H1 (cell line): ENCODE measurements at regions not wholly inside any gene's neighbourhood (a gene's known extent, or its start where the extent isn't known, plus 50 kb on each side); places are given as distances from the start of the nearest gene placed in this dataset.

ENCODE experiments used
- CTCF ChIA-PET: fragments of 300-600 bp; sonication (Branson Sonifier 250); formaldehyde crosslinking; loops from one replicate; lab custom pipeline; 2021; ENCODE audit not compliant: partially characterized antibody; lab: Charles Lee
- POLR2A ChIA-PET: fragments of 300-600 bp; sonication (Branson Sonifier 250); formaldehyde crosslinking; loops from one replicate; lab custom pipeline; 2021; ENCODE audit warnings: inconsistent platforms; ENCODE audit not compliant: partially characterized antibody; lab: Charles Lee
- DNase-seq, 2 experiments: peaks; one replicate each; pipeline versions ENCODE4 v3.0.0 to v3.0.0-alpha.2; 2010 to 2022; ENCODE audit warnings: low spot score in 2 of 2, low read depth in 1 of 2, mixed read lengths in 1 of 2
- FAIRE-seq: peaks from 2 replicates; lab custom pipeline; 2011; peaks lifted over from hg19 to GRCh38; lab: Jason Lieb, UNC
- H2AFZ ChIP-seq: 2 replicates; pipeline ENCODE4 v1.8.1; 2012; ENCODE audit warnings: low read length, inconsistent platforms
- H2AK5ac ChIP-seq: 2 replicates; pipeline ENCODE4 v1.6.1; 2013; ENCODE audit warnings: low read depth, low read length
- H2BK120ac ChIP-seq: replicated peaks from 2 replicates; pipeline ENCODE3; 2013; ENCODE audit warnings: low read depth, low read length, inconsistent platforms
- H2BK12ac ChIP-seq: 2 replicates; pipeline ENCODE4 v1.6.1; 2013; ENCODE audit warnings: low read depth, low read length
- H2BK15ac ChIP-seq: 2 replicates; pipeline ENCODE4 v1.6.1; 2013; ENCODE audit warnings: low read length
- H2BK20ac ChIP-seq: 2 replicates; pipeline ENCODE4 v1.6.1; 2013; ENCODE audit warnings: low read length
- H2BK5ac ChIP-seq: 2 replicates; pipeline ENCODE4 v1.6.1; 2013; ENCODE audit warnings: low read depth, low read length
- H3K14ac ChIP-seq: 2 replicates; pipeline ENCODE4 v1.6.1; 2013; ENCODE audit warnings: inconsistent platforms; ENCODE audit not compliant: insufficient read length
- H3K18ac ChIP-seq: 2 replicates; pipeline ENCODE4 v1.6.1; 2013; ENCODE audit warnings: low read length; ENCODE audit errors: extremely low read depth
- H3K23ac ChIP-seq: 2 replicates; pipeline ENCODE4 v1.6.1; 2013; ENCODE audit warnings: inconsistent platforms; ENCODE audit not compliant: insufficient read length
- H3K23me2 ChIP-seq: 2 replicates; pipeline ENCODE4 v1.6.1; 2013; ENCODE audit warnings: low read depth, low read length
- H3K27ac ChIP-seq: 2 replicates; pipeline ENCODE4 v1.6.1; 2011; ENCODE audit warnings: low read depth, low read length, inconsistent platforms
- H3K27me3 ChIP-seq, 4 experiments: replicated peaks in 1 of 4; 1 replicate in 1 of 4; 2 replicates in 3 of 4; pipeline versions ENCODE4 v1.6.1 to v1.8.1; 2011 to 2013; ENCODE audit warnings: low read length in 3 of 4, mild to moderate bottlenecking in 3 of 4, inconsistent platforms in 2 of 4, mixed read lengths in 2 of 4, moderate library complexity in 1 of 4; ENCODE audit not compliant: control insufficient read depth in 3 of 4, insufficient read depth in 3 of 4; ENCODE audit errors: extremely low read depth in 1 of 4
- H3K36me3 ChIP-seq, 4 experiments: 2 replicates each; pipeline versions ENCODE4 v1.6.1 to v1.8.1; 2011 to 2013; ENCODE audit warnings: mild to moderate bottlenecking in 4 of 4, low read length in 3 of 4, moderate library complexity in 2 of 4, control low read depth in 1 of 4, inconsistent platforms in 1 of 4; ENCODE audit not compliant: insufficient read depth in 4 of 4, control insufficient read depth in 2 of 4
- H3K4ac ChIP-seq: replicated peaks from 2 replicates; pipeline ENCODE3; 2013; ENCODE audit warnings: low read length, low read depth, mixed read lengths, inconsistent platforms; ENCODE audit not compliant: insufficient read length
- H3K4me1 ChIP-seq, 4 experiments: replicated peaks in 1 of 4; 1 replicate in 1 of 4; 2 replicates in 3 of 4; pipeline versions ENCODE4 v1.6.1 to v1.8.1; 2011 to 2013; ENCODE audit warnings: low read length in 3 of 4, inconsistent platforms in 2 of 4, mixed read lengths in 1 of 4; ENCODE audit not compliant: insufficient read depth in 4 of 4, control insufficient read depth in 3 of 4
- H3K4me2 ChIP-seq, 2 experiments: 2 replicates each; pipeline versions ENCODE4 v1.6.1 to v1.8.1; 2011 to 2013; ENCODE audit warnings: low read depth in 2 of 2, low read length in 2 of 2, control low read depth in 1 of 2, inconsistent platforms in 1 of 2, mild to moderate bottlenecking in 1 of 2; ENCODE audit not compliant: insufficient read depth in 1 of 2
- H3K4me3 ChIP-seq, 4 experiments: fragments of 200-600, 300-600 bp in 1 of 4; sonication (generic), shearing (Covaris generic), sonication (Bioruptor Twin) in 1 of 4; 2 replicates each; pipeline versions ENCODE4 v1.5.1 to v1.8.1; 2011 to 2016; ENCODE audit warnings: low read length in 4 of 4, low read depth in 3 of 4, control low read depth in 2 of 4, inconsistent platforms in 2 of 4, mild to moderate bottlenecking in 2 of 4, mixed read lengths in 1 of 4, moderate library complexity in 1 of 4; ENCODE audit not compliant: insufficient read depth in 2 of 4; ENCODE audit errors: extremely low read depth in 1 of 4
- H3K56ac ChIP-seq: replicated peaks from 2 replicates; pipeline ENCODE3; 2013; ENCODE audit warnings: low read depth, mild to moderate bottlenecking, mixed read lengths, low read length, inconsistent platforms; ENCODE audit not compliant: insufficient read length
- H3K79me1 ChIP-seq: 2 replicates; pipeline ENCODE4 v1.6.1; 2013; ENCODE audit warnings: low read depth, low read length, control low read depth
- H3K79me2 ChIP-seq, 2 experiments: 2 replicates each; pipeline versions ENCODE4 v1.6.1 to v1.8.1; 2012 to 2013; ENCODE audit warnings: low read length in 2 of 2, mild to moderate bottlenecking in 2 of 2, inconsistent platforms in 1 of 2; ENCODE audit not compliant: insufficient read depth in 2 of 2, control insufficient read depth in 1 of 2
- H3K9ac ChIP-seq, 4 experiments: replicated peaks in 1 of 4; 1 replicate in 1 of 4; 2 replicates in 3 of 4; pipeline versions ENCODE4 v1.6.1 to v1.8.1; 2011 to 2013; ENCODE audit warnings: low read depth in 3 of 4, low read length in 3 of 4, control low read depth in 2 of 4, mild to moderate bottlenecking in 2 of 4, moderate library complexity in 2 of 4, inconsistent platforms in 1 of 4; ENCODE audit errors: extremely low read depth in 1 of 4
- H3K9me3 ChIP-seq, 2 experiments: 2 replicates each; pipeline versions ENCODE4 v1.6.1 to v1.8.1; 2012 to 2013; ENCODE audit warnings: mild to moderate bottlenecking in 2 of 2, moderate library complexity in 2 of 2, control low read depth in 1 of 2, inconsistent platforms in 1 of 2, low read depth in 1 of 2, low read length in 1 of 2, mixed read lengths in 1 of 2; ENCODE audit not compliant: insufficient read depth in 2 of 2
- H4K20me1 ChIP-seq, 2 experiments: replicated peaks in 1 of 2; 2 replicates each; pipeline versions ENCODE3 to v1.8.1; 2011 to 2013; ENCODE audit warnings: inconsistent platforms in 2 of 2, low read length in 2 of 2, mild to moderate bottlenecking in 1 of 2; ENCODE audit not compliant: insufficient read depth in 2 of 2, control insufficient read depth in 1 of 2
- H4K5ac ChIP-seq: 2 replicates; pipeline ENCODE4 v1.6.1; 2013; ENCODE audit warnings: low read length, low read depth, mixed read lengths, inconsistent platforms; ENCODE audit not compliant: insufficient read length
- H4K8ac ChIP-seq: 2 replicates; pipeline ENCODE4 v1.8.0; 2013; ENCODE audit warnings: mild to moderate bottlenecking, moderate library complexity, low read length, inconsistent platforms; ENCODE audit not compliant: insufficient read depth; ENCODE audit errors: extremely low read depth
- H4K91ac ChIP-seq: replicated peaks from 2 replicates; pipeline ENCODE3; 2013; ENCODE audit warnings: low read length, mixed read lengths, inconsistent platforms; ENCODE audit not compliant: insufficient read length
- CTCF ChIP-seq, 3 experiments: IDR thresholded peaks; 1 replicate in 2 of 3; 2 replicates in 1 of 3; pipeline versions ENCODE4 v1.5.1 to v1.6.1; 2011; ENCODE audit warnings: low read length in 3 of 3, mild to moderate bottlenecking in 3 of 3, inconsistent platforms in 2 of 3, low read depth in 1 of 3, moderate library complexity in 1 of 3; ENCODE audit not compliant: insufficient read depth in 1 of 3; ENCODE audit errors: control extremely low read depth in 1 of 3
- NANOG ChIP-seq: IDR thresholded peaks from 2 replicates; pipeline ENCODE4 v1.6.1; 2011; ENCODE audit warnings: low read length, low read depth, mild to moderate bottlenecking, inconsistent platforms; ENCODE audit not compliant: insufficient read depth, poor library complexity, severe bottlenecking
- RAD21 ChIP-seq, 2 experiments: IDR thresholded peaks in 1 of 2; conservative IDR thresholded peaks in 1 of 2; 2 replicates each; pipeline ENCODE4 v1.6.1; 2011; ENCODE audit warnings: low read depth in 2 of 2, low read length in 2 of 2, improper control_type of control experiment in 1 of 2, inconsistent platforms in 1 of 2, mild to moderate bottlenecking in 1 of 2, moderate library complexity in 1 of 2
- TEAD4 ChIP-seq: IDR thresholded peaks from 2 replicates; pipeline ENCODE4 v1.6.1; 2012; ENCODE audit warnings: low read depth, low read length, inconsistent platforms, mixed read lengths
- WGBS, 2 experiments: shearing (Covaris generic) in 1 of 2; methylation state at CpG; one replicate each; pipeline versions ENCODE4 v1.1.6 to v1.1.7; 2013 to 2015; ENCODE audit warnings: low lambda C conversion rate in 2 of 2, mixed read lengths in 2 of 2, inconsistent platforms in 1 of 2, low coverage in 1 of 2, missing lambda C conversion rate in 1 of 2; ENCODE audit not compliant: insufficient replicate concordance in 2 of 2, insufficient coverage in 1 of 2, insufficient read length in 1 of 2; ENCODE audit errors: extremely low coverage in 1 of 2, missing lambda C conversion rate in 1 of 2; 5-methylcytosine and 5-hydroxymethylcytosine counted together

GRCh38 chrX:7996414-7996813 is 69.2 kb upstream of the PNPLA4 start:
- 3% methylated on average over 2 of the region's 2 CpGs; no CpG with 5 or more reads in 1 of the 2 experiments for WGBS, 2 experiments
- no peak overlapping the region for H2BK120ac ChIP-seq
- H3K79me1 ChIP-seq = no peaks in the 10 kb centered on the region
- H2BK5ac ChIP-seq = no peak overlapping the region
- no peak for DNase-seq
- no peak overlapping the region for H4K8ac ChIP-seq
- H3K9ac ChIP-seq = no peak overlapping the region
- no peaks in the 10 kb centered on the region for H3K27me3 ChIP-seq
- H3K4ac ChIP-seq = no peak overlapping the region
- H3K79me2 ChIP-seq = no peaks in the 10 kb centered on the region
- H3K4me1 ChIP-seq = no peaks in the 10 kb centered on the region
- no peak overlapping the region for H3K4me2 ChIP-seq
- ChIA-PET CTCF (interaction anchor here (1.3 kb wide), 1 partner anchor 530 kb away, joined by 3 read pairs; no protein-coding TSS in a partner anchor), POLR2A (no interaction called here)
- H3K18ac ChIP-seq = no peak overlapping the region
- H2AFZ ChIP-seq = no peak overlapping the region
- no peak overlapping the region for H3K23ac ChIP-seq
- H4K5ac ChIP-seq = no peak overlapping the region
- H2BK15ac ChIP-seq = no peak overlapping the region
- no peak overlapping the region for H3K56ac ChIP-seq
- peak; percentile 90 for FAIRE-seq
- H3K36me3 ChIP-seq = no peaks in the 10 kb centered on the region
- no peaks in the 10 kb centered on the region for H3K23me2 ChIP-seq
- no peak overlapping the region for H3K27ac ChIP-seq
- H2BK20ac ChIP-seq = no peak overlapping the region
- no peaks in the 10 kb centered on the region for H4K20me1 ChIP-seq
- H2BK12ac ChIP-seq = no peak overlapping the region
- no peak overlapping the region for H3K4me3 ChIP-seq
- H3K14ac ChIP-seq = no peak overlapping the region
- no peaks in the 10 kb centered on the region; a peak in 1 of 4 replicates for H3K9me3 ChIP-seq
- H2AK5ac ChIP-seq = no peak overlapping the region
- no peak overlapping the region for H4K91ac ChIP-seq
- TF ChIP-seq TEAD4 = no peak
- TF ChIP-seq RAD21 (IDR thresholded peaks at IDR 0.05 in 1 of 2, conservative IDR thresholded peaks at IDR 0.05 in 1 of 2; ENCODE audit: low read depth in 2 of 2, low read length in 2 of 2) = peak; percentile 68 to 69
- no peak for TF ChIP-seq NANOG
- TF ChIP-seq CTCF (IDR thresholded peaks at IDR 0.05; ENCODE audit: control extremely low read depth in 1 of 3, insufficient read depth in 1 of 3, low read depth in 1 of 3, low read length in 3 of 3) = peak in 2 of 3 experiments; percentile 24 to 39; a peak in 2 of 4 replicates
